ENCODE measurements at regions not wholly inside any gene's neighbourhood (a gene's known extent, or its start where the extent isn't known, plus 50 kb on each side); places are given as distances from the start of the nearest gene placed in this dataset.

DNA sequence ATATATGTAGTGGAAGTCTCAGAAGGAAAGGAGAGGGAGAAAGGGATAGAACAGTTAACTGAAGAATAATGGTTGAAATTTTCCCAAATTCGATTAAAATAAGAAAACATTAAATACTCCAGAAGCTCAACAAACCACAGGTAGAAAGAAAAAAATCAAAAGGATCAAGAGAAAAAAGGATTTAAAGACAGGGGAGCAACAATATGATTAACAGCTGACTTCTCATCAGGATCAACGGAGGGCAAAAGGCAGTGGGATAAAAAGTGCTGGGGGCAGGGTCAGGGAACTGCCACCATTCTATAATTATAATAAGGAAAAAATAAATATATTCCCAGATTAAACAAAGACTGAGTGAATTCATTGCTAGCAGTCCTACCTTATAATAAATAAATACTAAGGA lies 55.3 kb downstream of the CDKN2C start:
- FAIRE-seq = no peak

GRCh38 chr1:51032936-51033335 lies 62.9 kb downstream of the CDKN2C start:
- intact Hi-C loops (cut with DNase I) = no loop called here
- FAIRE-seq (no peak), DNase-seq (no peak)
- TF ChIP-seq CTCF (IDR thresholded peaks at IDR 0.05; ENCODE audit: borderline replicate concordance, extremely low read depth, insufficient read depth) = no peak
- Histone ChIP-seq H3K27me3 (ENCODE audit: control insufficient read depth, insufficient read depth, low read length) (no peaks in the 10 kb centered on the region), H3K9ac (ENCODE audit: low read length in 3 of 3) (no peak overlapping the region), H3K36me3 (ENCODE audit: control insufficient read depth in 2 of 3, insufficient read depth in 3 of 3, low read length in 3 of 3) (no peaks in the 10 kb centered on the region), H3K27ac (ENCODE audit: low read depth in 2 of 2, low read length in 2 of 2) (no peak overlapping the region), H3K4me1 (ENCODE audit: control insufficient read depth in 2 of 3, insufficient read depth in 2 of 3, low read depth in 1 of 3, low read length in 3 of 3) (no peaks in the 10 kb centered on the region), H3K9me3 (ENCODE audit: control insufficient read depth in 2 of 3, insufficient read depth in 1 of 3, low read length in 3 of 3) (no peaks in the 10 kb centered on the region), H3K4me3 (ENCODE audit: low read length in 3 of 3) (no peak overlapping the region)

More for the DNA sequence above, 55.3 kb downstream of the CDKN2C start:
- no peak overlapping the region for H3K9ac ChIP-seq (ENCODE audit: low read length in 3 of 3)
- H3K9me3 ChIP-seq (ENCODE audit: control insufficient read depth in 2 of 3, insufficient read depth in 1 of 3, low read length in 3 of 3) = peaks cover 0 to 3% (median 0%) of the 10 kb centered on the region in 3 donors
- intact Hi-C loops (cut with DNase I) = no loop called here
- H3K4me3 ChIP-seq (ENCODE audit: low read length in 3 of 3) = no peak overlapping the region
- no peak for TF ChIP-seq CTCF (IDR thresholded peaks at IDR 0.05; ENCODE audit: borderline replicate concordance, extremely low read depth, insufficient read depth)
- H3K27ac ChIP-seq (ENCODE audit: low read depth in 2 of 2, low read length in 2 of 2) = no peak overlapping the region
- no peaks in the 10 kb centered on the region for H3K36me3 ChIP-seq (ENCODE audit: control insufficient read depth in 2 of 3, insufficient read depth in 3 of 3, low read length in 3 of 3)
- DNase-seq = no peak
- H3K4me1 ChIP-seq (ENCODE audit: control insufficient read depth in 2 of 3, insufficient read depth in 2 of 3, low read depth in 1 of 3, low read length in 3 of 3) = no peaks in the 10 kb centered on the region
- H3K27me3 ChIP-seq (ENCODE audit: control insufficient read depth, insufficient read depth, low read length) = no peaks in the 10 kb centered on the region

- DNase-seq (no peak), FAIRE-seq (no peak)
- intact Hi-C loops (cut with DNase I) = loop anchor here (10.0 kb wide), 1 partner anchor 269 kb away; no protein-coding TSS in a partner anchor
- Histone ChIP-seq H3K27me3 (ENCODE audit: control insufficient read depth, insufficient read depth, low read length) (no peaks in the 10 kb centered on the region), H3K9ac (ENCODE audit: low read length in 3 of 3) (no peak overlapping the region), H3K4me1 (ENCODE audit: control insufficient read depth in 2 of 3, insufficient read depth in 2 of 3, low read depth in 1 of 3, low read length in 3 of 3) (no peaks in the 10 kb centered on the region), H3K9me3 (ENCODE audit: control insufficient read depth in 2 of 3, insufficient read depth in 1 of 3, low read length in 3 of 3) (peaks cover 0 to 4% (median 0%) of the 10 kb centered on the region in 3 donors), H3K27ac (ENCODE audit: low read depth in 2 of 2, low read length in 2 of 2) (no peak overlapping the region), H3K4me3 (ENCODE audit: low read length in 3 of 3) (no peak overlapping the region), H3K36me3 (ENCODE audit: control insufficient read depth in 2 of 3, insufficient read depth in 3 of 3, low read length in 3 of 3) (no peaks in the 10 kb centered on the region)
- TF ChIP-seq CTCF (IDR thresholded peaks at IDR 0.05; ENCODE audit: borderline replicate concordance, extremely low read depth, insufficient read depth) = no peak
These were observed 57.8 kb upstream of the C1orf185 start for GRCh38 chr1:51044199-51044598.

DNA sequence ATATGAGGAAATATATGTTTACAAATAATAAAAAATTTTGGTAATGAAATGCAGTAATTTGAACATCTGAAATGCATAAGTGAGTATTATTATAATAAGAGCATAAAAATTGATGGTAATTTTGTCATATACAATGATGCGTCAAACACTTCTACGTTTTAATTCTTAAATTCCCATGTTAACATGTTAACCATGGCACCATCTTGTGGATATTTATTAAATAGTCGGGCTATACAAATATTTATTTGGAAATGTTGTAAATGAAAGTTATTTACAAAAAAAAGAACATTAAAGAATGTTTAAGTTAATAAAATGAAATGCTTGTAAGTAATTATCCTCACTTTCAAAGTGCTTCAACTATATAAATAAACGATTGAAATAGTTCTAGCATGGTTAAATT lies 57.2 kb upstream of the C1orf185 start:
- H3K4me3 ChIP-seq (ENCODE audit: low read length in 3 of 3) = no peak overlapping the region
- intact Hi-C loops (cut with DNase I) = loop anchor here (10.0 kb wide), 1 partner anchor 270 kb away; no protein-coding TSS in a partner anchor
- no peaks in the 10 kb centered on the region for H3K36me3 ChIP-seq (ENCODE audit: control insufficient read depth in 2 of 3, insufficient read depth in 3 of 3, low read length in 3 of 3)
- H3K27ac ChIP-seq (ENCODE audit: low read depth in 2 of 2, low read length in 2 of 2) = no peak overlapping the region
- DNase-seq (peak in 1 of 5 donors; percentile 2), FAIRE-seq (peak; percentile 77)
- H3K9ac ChIP-seq (ENCODE audit: low read length in 3 of 3) = no peak overlapping the region
- H3K4me1 ChIP-seq (ENCODE audit: control insufficient read depth in 2 of 3, insufficient read depth in 2 of 3, low read depth in 1 of 3, low read length in 3 of 3) = no peaks in the 10 kb centered on the region
- H3K9me3 ChIP-seq (ENCODE audit: control insufficient read depth in 2 of 3, insufficient read depth in 1 of 3, low read length in 3 of 3) = no peaks in the 10 kb centered on the region
- H3K27me3 ChIP-seq (ENCODE audit: control insufficient read depth, insufficient read depth, low read length) = no peaks in the 10 kb centered on the region
- peak; percentile 22 for TF ChIP-seq CTCF (IDR thresholded peaks at IDR 0.05; ENCODE audit: borderline replicate concordance, extremely low read depth, insufficient read depth)
